SK-N-SH (cell line): ENCODE measurements at regions not wholly inside any gene's neighbourhood (a gene's known extent, or its start where the extent isn't known, plus 50 kb on each side); places are given as distances from the start of the nearest gene placed in this dataset.

Experiments used
- CTCF ChIA-PET: fragments of 300-600, 350-600 bp; formaldehyde crosslinking; extraction: SDS; loops from one replicate; lab custom pipeline; 2021; lab: Yijun Ruan, JAX
- POLR2A ChIA-PET: fragments of 350-600 bp; sonication (Branson Sonifier 250); formaldehyde crosslinking; extraction: SDS; loops from one replicate; lab custom pipeline; 2020; ENCODE audit warnings: antibody characterized with exemption, inconsistent platforms; lab: Yijun Ruan, JAX
- DNase-seq: peaks from one replicate; pipeline ENCODE4 v3.0.0; 2012
- H2AFZ ChIP-seq: fragments of 200-600 bp; sonication (generic); 2 replicates; pipeline ENCODE4 v1.8.1; 2016; ENCODE audit warnings: antibody characterized with exemption, mild to moderate bottlenecking, low read depth
- H3F3A ChIP-seq: fragments of 200-600 bp; sonication (generic); replicated peaks from 2 replicates; pipeline ENCODE3; 2016; ENCODE audit warnings: antibody characterized with exemption, mild to moderate bottlenecking; ENCODE audit not compliant: insufficient read depth
- H3K27ac ChIP-seq, 2 experiments: fragments of 200-500 bp in 1 of 2; fragments of 200-600 bp in 1 of 2; sonication (Bioruptor generic) in 1 of 2; sonication (generic), shearing (Covaris generic) in 1 of 2; 2 replicates each; pipeline versions ENCODE4 v1.5.1 to v1.6.1; 2014 to 2016; ENCODE audit warnings: low read depth in 2 of 2, inconsistent platforms in 1 of 2, low read length in 1 of 2, mild to moderate bottlenecking in 1 of 2, mixed read lengths in 1 of 2
- H3K27me3 ChIP-seq: fragments of 200-600 bp; sonication (generic), shearing (Covaris generic); 2 replicates; pipeline ENCODE4 v1.6.1; 2016; ENCODE audit warnings: mixed run types; ENCODE audit not compliant: insufficient read depth
- H3K36me3 ChIP-seq, 2 experiments: fragments of 200-500 bp in 1 of 2; fragments of 200-600 bp in 1 of 2; sonication (Bioruptor generic) in 1 of 2; sonication (generic) in 1 of 2; replicated peaks in 1 of 2; 2 replicates each; pipeline versions ENCODE3 to v1.5.1; 2014 to 2016; ENCODE audit warnings: low read length in 1 of 2, mild to moderate bottlenecking in 1 of 2; ENCODE audit not compliant: insufficient read depth in 2 of 2, control insufficient read depth in 1 of 2
- H3K4me1 ChIP-seq, 2 experiments: fragments of 200-500 bp in 1 of 2; fragments of 200-600 bp in 1 of 2; sonication (Bioruptor generic) in 1 of 2; sonication (generic), shearing (Covaris generic) in 1 of 2; 2 replicates each; pipeline versions ENCODE4 v1.5.1 to v1.6.1; 2014 to 2016; ENCODE audit warnings: low read depth in 1 of 2, low read length in 1 of 2, mixed run types in 1 of 2; ENCODE audit not compliant: insufficient read depth in 2 of 2, control insufficient read depth in 1 of 2
- H3K4me2 ChIP-seq: fragments of 200-600 bp; sonication (generic), shearing (Covaris generic); 2 replicates; pipeline ENCODE4 v1.6.1; 2017; ENCODE audit warnings: mixed run types
- H3K4me3 ChIP-seq, 2 experiments: fragments of 200-500 bp in 1 of 2; fragments of 200-600 bp in 1 of 2; sonication (Bioruptor generic) in 1 of 2; sonication (generic), shearing (Covaris generic) in 1 of 2; 2 replicates each; pipeline versions ENCODE4 v1.5.1 to v1.8.1; 2014 to 2016; ENCODE audit warnings: low read depth in 2 of 2, inconsistent platforms in 1 of 2, low read length in 1 of 2, mild to moderate bottlenecking in 1 of 2, mixed read lengths in 1 of 2, moderate library complexity in 1 of 2
- H3K79me2 ChIP-seq: fragments of 200-600 bp; sonication (generic); 2 replicates; pipeline ENCODE4 v1.8.1; 2017; ENCODE audit warnings: mild to moderate bottlenecking; ENCODE audit not compliant: insufficient read depth
- H3K9ac ChIP-seq: fragments of 200-600 bp; sonication (generic); 2 replicates; pipeline ENCODE4 v1.6.1; 2017; ENCODE audit warnings: mixed run types
- H3K9me2 ChIP-seq: fragments of 200-600 bp; sonication (generic); 2 replicates; pipeline ENCODE4 v1.6.1; 2017; ENCODE audit warnings: mixed run types
- H3K9me3 ChIP-seq: fragments of 200-600 bp; sonication (generic); 2 replicates; pipeline ENCODE4 v1.6.1; 2017; ENCODE audit warnings: mixed run types, mild to moderate bottlenecking, moderate library complexity
- H4K20me1 ChIP-seq: fragments of 200-600 bp; sonication (generic); 2 replicates; pipeline ENCODE4 v1.6.1; 2017; ENCODE audit warnings: mild to moderate bottlenecking, mixed run types; ENCODE audit not compliant: insufficient read depth
- CTCF ChIP-seq: fragments of 200-600 bp; sonication (generic); IDR thresholded peaks from 2 replicates; pipeline ENCODE4 v1.6.1; 2017; ENCODE audit warnings: antibody characterized with exemption, mild to moderate bottlenecking, moderate library complexity
- ELF1 ChIP-seq: IDR thresholded peaks from 2 replicates; pipeline ENCODE4 v1.4.0; 2012
- EP300 ChIP-seq, 2 experiments: IDR thresholded peaks; 2 replicates each; pipeline versions ENCODE4 v1.4.0 to v1.6.1; 2012; ENCODE audit warnings: borderline replicate concordance in 1 of 2, low read depth in 1 of 2, low read length in 1 of 2
- EZH2phosphoT487 ChIP-seq: fragments of 200-600 bp; sonication (generic); IDR thresholded peaks from 2 replicates; pipeline ENCODE4 v1.6.1; 2017; ENCODE audit warnings: low read depth, mixed run types, mild to moderate bottlenecking, antibody characterized with exemption, moderate library complexity, borderline replicate concordance
- FOSL2 ChIP-seq: IDR thresholded peaks from 2 replicates; pipeline ENCODE4 v1.4.0; 2012; ENCODE audit warnings: low read depth, mild to moderate bottlenecking, moderate library complexity, borderline replicate concordance
- FOXJ3 ChIP-seq: sonication (generic); formaldehyde crosslinking; IDR thresholded peaks from 2 replicates; pipeline ENCODE4 v1.5.1; 2020; ENCODE audit warnings: mild to moderate bottlenecking, missing genetic modification reagents
- FOXM1 ChIP-seq: IDR thresholded peaks from 2 replicates; pipeline ENCODE4 v1.4.0; 2012; ENCODE audit warnings: low read depth, mild to moderate bottlenecking
- GATA2 ChIP-seq: sonication (generic); formaldehyde crosslinking; IDR thresholded peaks from 2 replicates; pipeline ENCODE4 v1.5.0; 2020; ENCODE audit warnings: mild to moderate bottlenecking, missing genetic modification reagents
- JUND ChIP-seq: IDR thresholded peaks from 2 replicates; pipeline ENCODE4 v1.4.0; 2012
- MEF2A ChIP-seq: IDR thresholded peaks from 2 replicates; pipeline ENCODE4 v1.4.0; 2012; ENCODE audit warnings: low read depth, borderline replicate concordance
- MXI1 ChIP-seq: IDR thresholded peaks from 2 replicates; pipeline ENCODE4 v1.6.1; 2012; ENCODE audit warnings: mild to moderate bottlenecking, low read depth, low read length, improper control_type of control experiment
- NFIC ChIP-seq: IDR thresholded peaks from 2 replicates; pipeline ENCODE4 v1.4.0; 2012; ENCODE audit warnings: borderline replicate concordance
- POLR2AphosphoS5 ChIP-seq: IDR thresholded peaks from 2 replicates; pipeline ENCODE4 v1.6.1; 2012; ENCODE audit warnings: low read depth, low read length
- RAD21 ChIP-seq: IDR thresholded peaks from 2 replicates; pipeline ENCODE4 v1.6.1; 2012; ENCODE audit warnings: mild to moderate bottlenecking, low read length
- RCOR1 ChIP-seq: fragments of 150-350 bp; IDR thresholded peaks from 2 replicates; pipeline ENCODE4 v1.6.1; 2017; ENCODE audit warnings: antibody characterized with exemption, low read length
- RFX5 ChIP-seq: IDR thresholded peaks from 2 replicates; pipeline ENCODE4 v1.6.1; 2012; ENCODE audit warnings: mild to moderate bottlenecking, improper control_type of control experiment, low read length
- SIN3A ChIP-seq: IDR thresholded peaks from 2 replicates; pipeline ENCODE4 v1.6.1; 2012; ENCODE audit warnings: low read depth, mild to moderate bottlenecking, low read length, moderate library complexity, borderline replicate concordance
- SMC3 ChIP-seq: IDR thresholded peaks from 2 replicates; pipeline ENCODE4 v1.6.1; 2012; ENCODE audit warnings: low read depth, low read length, improper control_type of control experiment
- TAF1 ChIP-seq: IDR thresholded peaks from 2 replicates; pipeline ENCODE4 v1.6.1; 2012; ENCODE audit warnings: low read depth, mild to moderate bottlenecking, low read length, moderate library complexity, borderline replicate concordance
- USF1 ChIP-seq: IDR thresholded peaks from 2 replicates; pipeline ENCODE4 v1.4.0; 2012; ENCODE audit warnings: low read depth, borderline replicate concordance
- WGBS: methylation state at CpG from one replicate; pipeline ENCODE4 v1.1.6; 2017; ENCODE audit warnings: low lambda C conversion rate; 5-methylcytosine and 5-hydroxymethylcytosine counted together
- TF ChIP-seq, protein P1 (sequence below): IDR thresholded peaks from 2 replicates; pipeline ENCODE4 v1.4.0; 2012; ENCODE audit warnings: low read depth
- TF ChIP-seq, protein P2 (sequence below): IDR thresholded peaks from 2 replicates; pipeline ENCODE4 v1.4.0; 2012; ENCODE audit warnings: low read depth, borderline replicate concordance

DNA sequence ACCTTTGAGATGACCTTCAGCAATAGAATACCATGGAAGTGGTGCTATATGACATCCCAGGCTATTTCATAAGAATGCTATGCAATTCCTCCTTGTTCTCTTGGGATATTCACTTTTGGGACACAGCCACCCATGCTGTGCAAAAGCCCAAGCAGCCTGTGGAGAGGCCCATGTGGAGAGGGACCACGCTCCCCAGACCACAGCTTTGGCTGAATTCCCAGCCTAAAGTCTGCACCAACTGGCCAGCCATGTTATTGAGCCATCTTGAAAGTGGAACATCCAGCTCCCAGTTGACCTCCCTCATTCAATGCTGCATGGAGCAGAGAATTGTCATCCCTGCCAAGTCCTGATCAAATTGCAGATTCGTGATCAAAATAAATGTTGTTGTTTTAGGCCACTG, 275.1 kb downstream of the SUDS3 start:
- Histone ChIP-seq H3K79me2 (no peaks in the 10 kb centered on the region), H3K27me3 (no peaks in the 10 kb centered on the region), H3K4me1 (no peaks in the 10 kb centered on the region), H3K4me3 (no peak overlapping the region), H3K4me2 (no peak overlapping the region), H3K9ac (no peak overlapping the region), H3K9me2 (no peaks in the 10 kb centered on the region), H3K27ac (no peak overlapping the region), H3F3A (no peaks in the 10 kb centered on the region), H3K9me3 (no peaks in the 10 kb centered on the region), H2AFZ (no peak overlapping the region), H3K36me3 (no peaks in the 10 kb centered on the region), H4K20me1 (no peaks in the 10 kb centered on the region)
- POLR2A ChIA-PET: no interaction called here
- WGBS: 8% methylated on average over 2 of the region's 2 CpGs
- CTCF ChIA-PET: interaction anchor here (1.0 to 2.2 kb wide), 2 partner anchors 11 to 63 kb away, joined by 3 to 9 read pairs; no protein-coding TSS in a partner anchor
- TF ChIP-seq SMC3 (no peak), FOXM1 (no peak), FOSL2 (no peak), CTCF (no peak), SIN3A (no peak), EZH2phosphoT487 (no peak), MEF2A (no peak), RFX5 (no peak), GATA2 (CRISPR knock-in tag) (no peak), USF1 (no peak), POLR2AphosphoS5 (no peak), ELF1 (no peak), NFIC (no peak)
- DNase-seq: no peak

GRCh38 chr12:118655588-118655987, 279.2 kb downstream of the SUDS3 start:
- Histone ChIP-seq H3K79me2 (no peaks in the 10 kb centered on the region), H3K4me1 (no peaks in the 10 kb centered on the region), H3K9ac (no peak overlapping the region), H4K20me1 (no peaks in the 10 kb centered on the region), H2AFZ (no peak overlapping the region), H3K4me3 (no peak overlapping the region), H3K27ac (no peak overlapping the region), H3K9me3 (no peaks in the 10 kb centered on the region), H3F3A (no peaks in the 10 kb centered on the region), H3K4me2 (no peak overlapping the region), H3K36me3 (no peaks in the 10 kb centered on the region), H3K9me2 (no peaks in the 10 kb centered on the region), H3K27me3 (no peaks in the 10 kb centered on the region)
- WGBS: 6% methylated on average over 1 of the region's 1 CpG
- CTCF ChIA-PET: no interaction called here
- no peak for DNase-seq
- POLR2A ChIA-PET: no interaction called here
- TF ChIP-seq EP300 (IDR thresholded peaks at IDR 0.05; ENCODE audit: borderline replicate concordance in 1 of 2, low read depth in 1 of 2, low read length in 1 of 2) (no peak), RAD21 (no peak), FOXM1 (no peak), EZH2phosphoT487 (no peak), RCOR1 (no peak), CTCF (no peak), SMC3 (no peak), MXI1 (no peak), TAF1 (no peak), ELF1 (no peak), JUND (no peak), POLR2AphosphoS5 (no peak), NFIC (no peak), FOXJ3 (no peak)
- TF ChIP-seq, protein P1, sequence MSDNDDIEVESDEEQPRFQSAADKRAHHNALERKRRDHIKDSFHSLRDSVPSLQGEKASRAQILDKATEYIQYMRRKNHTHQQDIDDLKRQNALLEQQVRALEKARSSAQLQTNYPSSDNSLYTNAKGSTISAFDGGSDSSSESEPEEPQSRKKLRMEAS: no peak
- TF ChIP-seq, protein P2, sequence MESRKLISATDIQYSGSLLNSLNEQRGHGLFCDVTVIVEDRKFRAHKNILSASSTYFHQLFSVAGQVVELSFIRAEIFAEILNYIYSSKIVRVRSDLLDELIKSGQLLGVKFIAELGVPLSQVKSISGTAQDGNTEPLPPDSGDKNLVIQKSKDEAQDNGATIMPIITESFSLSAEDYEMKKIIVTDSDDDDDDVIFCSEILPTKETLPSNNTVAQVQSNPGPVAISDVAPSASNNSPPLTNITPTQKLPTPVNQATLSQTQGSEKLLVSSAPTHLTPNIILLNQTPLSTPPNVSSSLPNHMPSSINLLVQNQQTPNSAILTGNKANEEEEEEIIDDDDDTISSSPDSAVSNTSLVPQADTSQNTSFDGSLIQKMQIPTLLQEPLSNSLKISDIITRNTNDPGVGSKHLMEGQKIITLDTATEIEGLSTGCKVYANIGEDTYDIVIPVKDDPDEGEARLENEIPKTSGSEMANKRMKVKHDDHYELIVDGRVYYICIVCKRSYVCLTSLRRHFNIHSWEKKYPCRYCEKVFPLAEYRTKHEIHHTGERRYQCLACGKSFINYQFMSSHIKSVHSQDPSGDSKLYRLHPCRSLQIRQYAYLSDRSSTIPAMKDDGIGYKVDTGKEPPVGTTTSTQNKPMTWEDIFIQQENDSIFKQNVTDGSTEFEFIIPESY: no peak
